OCI-LY1 (cell line): ENCODE measurements at regions not wholly inside any gene's neighbourhood (a gene's known extent, or its start where the extent isn't known, plus 50 kb on each side); places are given as distances from the start of the nearest gene placed in this dataset.

Source experiments
- CTCF ChIP-seq: fragments of 200-600 bp; sonication (generic), shearing (Covaris generic); IDR thresholded peaks from 2 replicates; pipeline ENCODE4 v1.5.1; 2017; ENCODE audit warnings: mild to moderate bottlenecking, antibody characterized with exemption, low read length, moderate library complexity, mixed read lengths
- EZH2 ChIP-seq: fragments of 200-600 bp; sonication (generic), shearing (Covaris generic); IDR thresholded peaks from 2 replicates; pipeline ENCODE4 v1.8.0; 2017; ENCODE audit warnings: borderline replicate concordance, mixed run types, mild to moderate bottlenecking, antibody characterized with exemption, low read length, moderate library complexity, mixed read lengths

DNA sequence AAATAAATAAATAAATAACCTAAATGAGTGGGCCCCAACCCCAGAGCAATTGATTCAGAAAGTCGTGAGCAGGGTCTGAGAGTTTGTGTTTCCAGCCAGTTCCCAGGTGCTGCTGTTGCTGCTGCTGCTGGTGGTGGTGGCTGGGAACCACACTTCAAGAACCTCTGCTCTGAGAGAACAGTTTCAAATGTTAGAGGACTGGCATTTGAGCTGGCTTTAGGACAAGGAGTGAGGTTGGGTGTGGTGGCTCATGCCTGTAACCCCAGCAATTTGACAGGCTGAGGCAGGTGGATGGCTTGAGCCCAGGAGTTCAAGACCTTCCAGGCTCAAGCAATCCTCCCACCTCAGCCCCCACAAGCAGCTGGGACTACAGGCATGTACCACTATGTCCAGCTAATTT is 123.1 kb upstream of the UBE2E1 start:
- no peak for TF ChIP-seq EZH2
- no peak for TF ChIP-seq CTCF
